Left forelimb (tissue), 1 donor: ENCODE measurements at regions not wholly inside any gene's neighbourhood (a gene's known extent, or its start where the extent isn't known, plus 50 kb on each side); places are given as distances from the start of the nearest gene placed in this dataset.
"Not testable (repeated sequence)": the region's sequence is repeated elsewhere in the genome, so short reads cannot be mapped to it uniquely, and the experiment has no call there.

ENCODE experiments used
- DNase-seq: peaks from one replicate; pipeline ENCODE4 v3.0.0-alpha.2; 2018; ENCODE audit warnings: low spot score

GRCh38 chr1:59214248-59215208, 82.4 kb upstream of the FGGY start:
- no peak for DNase-seq

DNA sequence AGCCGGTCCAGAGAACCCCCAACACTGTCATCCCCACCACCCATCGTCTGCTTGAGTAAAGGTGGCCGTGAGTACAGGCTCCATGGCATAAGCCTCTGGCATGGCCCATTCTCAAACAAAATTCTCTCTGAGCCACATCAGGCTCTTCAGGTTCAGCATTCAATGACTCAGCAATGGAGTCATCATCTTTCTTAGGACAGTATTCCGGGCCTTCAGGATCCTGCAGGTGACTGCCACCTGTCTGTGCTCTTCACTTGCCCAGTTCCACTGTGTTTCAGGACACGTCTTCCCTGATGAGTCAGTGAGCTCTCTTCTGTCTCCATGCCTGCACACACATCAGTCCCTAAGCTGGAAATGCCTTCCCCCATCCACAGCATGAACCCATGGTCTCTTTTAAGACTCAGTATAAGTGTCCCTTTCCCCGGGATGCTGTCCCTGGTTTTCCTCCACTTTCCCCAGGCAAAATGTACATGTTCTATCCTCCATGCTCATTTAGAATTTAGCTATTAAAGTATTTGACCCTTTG, 81.1 kb upstream of the FGGY start:
- no peak for DNase-seq

DNA sequence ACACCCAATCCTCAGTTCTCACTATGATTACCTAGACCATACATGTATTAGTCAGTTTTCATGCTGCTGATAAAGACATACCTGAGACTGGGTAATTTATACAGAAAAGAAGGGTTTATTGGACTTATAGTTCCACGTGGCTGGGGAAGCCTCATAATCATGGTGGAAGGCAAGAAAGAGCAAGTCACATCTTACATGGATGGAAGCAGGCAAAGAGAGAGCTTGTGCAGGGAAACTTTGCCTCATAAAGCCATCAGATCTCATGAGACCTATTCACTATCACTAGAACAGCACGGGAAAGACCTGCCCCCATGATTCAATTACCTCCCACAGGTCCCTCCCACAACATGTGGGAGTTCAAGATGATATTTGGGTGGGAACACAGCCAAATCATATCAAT, 79.5 kb upstream of the FGGY start:
- not testable (repeated sequence) for DNase-seq

GRCh38 chr1:59218521-59219236, 78.2 kb upstream of the FGGY start:
- DNase-seq, result no peak

GRCh38 chr1:59219916-59220315, 77.0 kb upstream of the FGGY start:
- DNase-seq, result no peak

DNA sequence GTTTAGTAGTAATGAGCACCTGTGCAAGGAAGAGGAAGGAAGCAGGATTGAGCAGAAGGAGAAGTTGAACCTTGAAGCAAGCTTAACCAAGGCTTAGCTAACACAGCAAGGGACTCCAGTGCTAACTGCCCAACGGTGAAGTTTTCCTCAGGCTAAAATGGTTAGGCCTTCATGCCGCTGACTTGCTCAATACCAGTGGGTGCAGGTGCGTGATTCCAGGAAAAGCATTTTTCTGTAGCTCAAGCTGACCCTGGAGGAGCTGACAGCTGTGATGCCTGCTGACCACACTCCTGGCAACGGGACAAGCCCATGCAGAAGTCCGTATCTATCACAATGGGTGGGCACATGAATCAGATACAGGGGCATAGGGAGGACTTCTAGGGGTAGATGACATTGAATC, 76.5 kb upstream of the FGGY start:
- no peak for DNase-seq

DNA sequence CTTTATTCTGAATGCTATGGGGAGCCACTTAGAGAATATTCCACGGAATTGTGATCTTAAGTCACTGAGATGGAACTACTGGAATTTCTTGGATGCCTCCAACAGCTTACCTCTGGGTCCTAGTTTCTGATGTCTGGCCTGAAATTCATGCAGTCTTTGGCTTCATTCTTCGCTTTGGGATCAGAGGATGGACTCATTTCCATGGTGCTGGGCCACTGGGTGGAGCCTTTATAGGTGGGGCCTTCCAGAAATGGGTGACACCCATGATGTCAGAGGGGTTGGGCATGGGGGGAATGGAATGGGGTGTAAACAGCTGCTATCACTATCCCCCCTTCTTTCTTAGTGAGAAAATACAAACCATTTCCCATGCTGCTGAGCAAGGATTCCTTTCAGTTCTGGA, 73.7 kb upstream of the FGGY start:
- no peak for DNase-seq

DNA sequence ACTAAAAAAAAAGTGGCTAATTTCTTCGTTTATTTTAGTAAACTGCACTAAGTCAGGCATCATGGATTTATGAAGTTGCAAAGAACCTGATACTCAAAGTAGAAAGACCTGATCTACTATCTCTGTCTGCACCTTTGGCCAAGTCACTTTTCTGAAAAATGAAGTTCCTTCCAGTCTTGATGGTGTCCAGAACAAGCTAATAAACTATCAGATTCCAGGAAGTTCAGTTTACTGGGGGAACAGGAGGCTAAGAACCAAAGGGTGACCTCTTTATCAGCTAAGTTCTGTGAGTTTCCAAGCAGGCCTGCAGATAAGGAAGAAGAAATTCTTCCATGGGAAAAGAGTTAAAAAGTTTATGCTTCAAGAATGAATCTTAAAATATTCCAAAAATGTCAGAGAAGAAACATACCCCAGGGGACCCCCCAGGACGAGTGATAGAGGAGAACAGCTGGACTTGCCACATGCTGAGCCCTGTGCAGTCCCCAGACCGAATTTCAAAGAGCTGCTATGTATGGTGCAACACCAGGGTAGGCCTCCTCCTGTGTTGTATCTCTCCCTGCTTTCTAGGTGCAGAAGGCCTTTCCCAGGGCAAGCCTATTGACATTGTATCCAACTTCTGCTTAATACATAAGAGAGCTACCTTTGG, 72.8 kb upstream of the FGGY start:
- no peak for DNase-seq

GRCh38 chr1:59225594-59226316, 71.1 kb upstream of the FGGY start:
- no peak for DNase-seq

DNA sequence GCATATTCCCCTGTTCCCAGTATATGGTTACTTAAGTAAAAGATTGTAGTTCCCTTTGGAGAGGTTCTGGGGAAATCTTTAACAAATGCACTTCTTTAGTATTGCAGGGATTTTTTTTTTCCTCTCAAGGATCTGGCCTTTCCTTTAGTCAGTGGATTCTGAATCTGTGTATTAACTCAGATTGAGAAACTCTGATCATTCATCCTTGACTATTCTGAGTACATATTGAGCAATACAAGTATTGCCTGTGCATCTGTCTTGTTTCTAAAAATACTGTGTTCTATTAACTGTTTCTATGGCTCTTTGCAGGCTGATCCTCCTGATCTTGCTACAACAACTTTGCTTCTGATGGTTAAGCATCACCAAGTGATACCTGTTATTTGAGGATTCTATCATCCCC, 67.8 kb upstream of the FGGY start:
- no peak for DNase-seq

- no peak for DNase-seq
Measured at GRCh38 chr1:59230622-59231021, 66.3 kb upstream of the FGGY start.

DNA sequence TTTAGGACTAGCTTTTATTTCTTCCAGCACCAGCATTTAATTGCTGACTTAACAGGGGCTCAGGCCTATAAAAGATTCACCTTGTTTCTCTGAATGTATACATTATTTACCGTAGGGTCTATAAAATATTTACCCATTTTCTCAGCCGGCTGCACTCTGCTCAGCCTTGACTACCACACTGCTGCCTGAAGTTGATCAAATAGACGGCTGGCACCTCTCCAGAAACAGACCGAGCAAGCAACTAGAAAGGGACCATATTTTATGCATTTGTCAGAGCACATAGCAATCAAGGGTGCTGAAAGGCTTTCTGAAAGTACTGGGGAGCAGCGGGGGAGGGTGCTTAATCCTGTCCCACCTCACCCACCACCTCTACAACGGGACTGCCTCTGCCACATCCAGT, 64.7 kb upstream of the FGGY start:
- no peak for DNase-seq

GRCh38 chr1:59233444-59233843, 63.5 kb upstream of the FGGY start:
- no peak for DNase-seq

- no peak for DNase-seq
Measured at GRCh38 chr1:59236721-59237545, 60.0 kb upstream of the FGGY start.

GRCh38 chr1:59237900-59238299, 59.0 kb upstream of the FGGY start:
- DNase-seq, result no peak

DNA sequence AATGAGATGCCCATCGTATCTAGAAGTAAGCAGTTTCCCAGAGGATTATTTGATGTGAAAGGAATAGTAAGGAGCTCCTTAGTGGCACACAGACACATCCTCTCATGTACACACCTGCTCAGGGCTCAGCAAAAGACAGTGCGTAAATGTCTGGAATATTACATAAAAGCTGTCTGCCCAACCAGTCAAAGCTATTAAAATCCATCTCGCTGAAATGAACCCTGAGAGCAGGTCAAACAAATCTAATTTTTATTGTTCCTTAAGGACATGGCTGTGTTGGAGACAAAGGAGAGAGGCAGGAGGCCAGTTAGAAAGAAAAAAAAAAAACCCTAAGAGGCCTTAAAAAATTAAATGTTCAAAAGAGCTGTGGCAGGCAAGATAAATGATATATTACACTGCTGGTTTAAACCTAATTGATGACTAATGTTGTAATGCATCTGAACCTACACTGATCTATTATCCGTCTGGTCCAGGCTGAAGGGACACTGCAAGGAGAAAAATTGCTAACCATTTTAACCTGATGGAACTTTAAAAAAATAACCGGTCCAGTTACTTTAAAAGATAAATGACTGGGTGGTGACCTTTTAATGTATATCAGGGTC, 58.5 kb upstream of the FGGY start:
- DNase-seq, result no peak

GRCh38 chr1:59238993-59239392, 57.9 kb upstream of the FGGY start:
- no peak for DNase-seq

- DNase-seq, result no peak
Measured at GRCh38 chr1:59241909-59242308, 55.0 kb upstream of the FGGY start.

DNA sequence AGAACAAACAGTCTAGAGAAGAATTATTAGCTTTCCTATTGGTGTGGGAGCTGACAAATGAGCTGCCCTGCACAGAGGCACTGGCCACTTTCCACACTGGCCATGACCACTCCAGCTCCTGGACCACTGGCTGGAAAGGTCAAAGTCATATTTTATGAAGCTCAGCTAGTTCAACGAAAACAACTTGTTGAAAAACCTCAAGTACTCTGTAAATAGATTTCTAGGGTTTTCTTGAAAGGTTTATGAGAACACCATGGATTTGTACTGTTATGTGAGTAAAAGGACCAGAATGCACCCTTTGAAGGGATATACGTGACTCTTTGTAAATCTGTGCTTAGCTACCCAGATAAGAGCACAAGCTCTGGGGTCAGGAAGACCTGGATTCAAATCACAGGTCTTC, 54.5 kb upstream of the FGGY start:
- no peak for DNase-seq

DNA sequence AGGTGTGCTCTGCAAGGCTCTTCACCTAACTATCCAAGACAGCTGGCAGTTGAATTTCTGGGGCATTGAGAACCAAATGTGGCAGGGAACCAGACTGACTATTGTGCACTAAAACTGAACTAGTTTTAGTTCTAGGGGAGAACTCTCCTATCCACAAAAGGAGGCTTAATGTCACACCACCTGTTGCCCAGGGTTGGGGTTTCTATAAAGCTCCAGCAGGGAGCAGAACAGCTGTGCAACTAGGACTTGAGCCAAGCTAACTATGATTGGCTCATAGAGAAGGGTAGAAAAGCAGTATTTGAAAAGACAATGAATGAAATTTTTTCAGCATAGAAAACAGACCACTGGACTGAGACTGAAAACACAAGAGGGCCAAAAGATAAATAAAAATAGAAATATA, 53.3 kb upstream of the FGGY start:
- no peak for DNase-seq

- no peak for DNase-seq
Measured at GRCh38 chr1:59243978-59244377, 52.9 kb upstream of the FGGY start.
